OCI-LY1 (cell line): ENCODE measurements at regions not wholly inside any gene's neighbourhood (a gene's known extent, or its start where the extent isn't known, plus 50 kb on each side); places are given as distances from the start of the nearest gene placed in this dataset.

Experiments used
- CTCF ChIP-seq: fragments of 200-600 bp; sonication (generic), shearing (Covaris generic); IDR thresholded peaks from 2 replicates; pipeline ENCODE4 v1.5.1; 2017; ENCODE audit warnings: mild to moderate bottlenecking, antibody characterized with exemption, low read length, moderate library complexity, mixed read lengths
- EZH2 ChIP-seq: fragments of 200-600 bp; sonication (generic), shearing (Covaris generic); IDR thresholded peaks from 2 replicates; pipeline ENCODE4 v1.8.0; 2017; ENCODE audit warnings: borderline replicate concordance, mixed run types, mild to moderate bottlenecking, antibody characterized with exemption, low read length, moderate library complexity, mixed read lengths

DNA sequence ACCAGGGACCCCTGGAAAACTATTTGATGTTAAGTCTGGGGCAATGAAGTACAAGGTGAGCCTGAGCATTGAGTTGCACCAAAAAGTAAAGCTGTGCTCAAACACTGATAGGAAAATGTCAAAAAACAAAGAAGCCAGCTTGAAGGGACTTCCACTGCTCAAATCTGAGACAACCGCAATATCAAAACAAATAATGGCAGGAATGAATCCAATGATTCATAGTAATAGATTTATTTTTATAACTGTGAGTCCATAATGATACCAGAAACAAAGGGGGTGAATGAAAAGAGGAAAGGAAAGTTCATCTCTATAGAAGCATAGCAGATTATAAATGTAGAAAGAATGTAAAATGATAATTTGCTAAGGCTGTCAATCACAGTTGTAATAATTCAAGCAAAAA is 237.3 kb upstream of the ZBTB20 start:
- TF ChIP-seq CTCF: no peak
- no peak for TF ChIP-seq EZH2
